Panc1 (cell line): ENCODE measurements at regions not wholly inside any gene's neighbourhood (a gene's known extent, or its start where the extent isn't known, plus 50 kb on each side); places are given as distances from the start of the nearest gene placed in this dataset.

ENCODE experiments used
- ATAC-seq: fragments of 200-7000 bp; cut with Tn5 transposase; 2 replicates; pipeline ENCODE4 v1.9.1; 2020; ENCODE audit warnings: mild to moderate bottlenecking, moderate library complexity
- BruUV-seq: library from RNA; stranded (reverse); fragments of 400-500 nt; replicated peaks from 2 replicates; lab custom pipeline; 2021; lab: Mats Ljungman, UMichigan
- CTCF ChIA-PET: fragments of 300-600 bp; sonication (Branson Sonifier 250); formaldehyde crosslinking; loops from one replicate; lab custom pipeline; 2022; ENCODE audit warnings: antibody characterized with exemption; lab: Charles Lee
- POLR2A ChIA-PET: fragments of 300-600 bp; sonication (Branson Sonifier 250); formaldehyde crosslinking; loops from one replicate; lab custom pipeline; 2022; ENCODE audit warnings: antibody characterized with exemption; lab: Charles Lee
- DNase-seq: peaks from one replicate; pipeline ENCODE4 v3.0.0-alpha.2; 2010; ENCODE audit warnings: low read depth, low spot score
- H3K27ac ChIP-seq: 2 replicates; pipeline ENCODE4 v1.5.1; 2011; ENCODE audit warnings: mild to moderate bottlenecking, low read length, inconsistent platforms
- H3K27me3 ChIP-seq: fragments of 200-500 bp; sonication (Bioruptor generic); 2 replicates; pipeline ENCODE4 v1.6.0; 2014; ENCODE audit warnings: low read length, inconsistent platforms; ENCODE audit not compliant: control insufficient read depth, insufficient read depth
- H3K36me3 ChIP-seq: fragments of 200-500 bp; sonication (Bioruptor generic); 2 replicates; pipeline ENCODE4 v1.5.1; 2014; ENCODE audit warnings: inconsistent platforms, mild to moderate bottlenecking, low read length, moderate library complexity; ENCODE audit not compliant: control insufficient read depth, insufficient read depth
- H3K4me1 ChIP-seq: 2 replicates; pipeline ENCODE4 v1.5.1; 2011; ENCODE audit warnings: inconsistent platforms, mild to moderate bottlenecking, low read length, moderate library complexity; ENCODE audit not compliant: control insufficient read depth, insufficient read depth
- H3K4me3 ChIP-seq, 2 experiments: 2 replicates each; pipeline ENCODE4 v1.5.1; 2011 to 2012; ENCODE audit warnings: low read depth in 2 of 2, low read length in 2 of 2, mild to moderate bottlenecking in 2 of 2, inconsistent platforms in 1 of 2, moderate library complexity in 1 of 2
- H3K9me3 ChIP-seq: fragments of 200-500 bp; sonication (Bioruptor generic); 2 replicates; pipeline ENCODE4 v1.5.1; 2014; ENCODE audit warnings: low read depth, mild to moderate bottlenecking, inconsistent platforms, low read length, moderate library complexity; ENCODE audit not compliant: control insufficient read depth, insufficient read depth
- CTCF ChIP-seq: fragments of 450-650 bp; IDR thresholded peaks from 2 replicates; pipeline ENCODE4 v1.5.1; 2017; ENCODE audit warnings: mild to moderate bottlenecking
- POLR2AphosphoS5 ChIP-seq: IDR thresholded peaks from 2 replicates; pipeline ENCODE4 v1.6.1; 2012; ENCODE audit warnings: mild to moderate bottlenecking, low read depth, low read length, moderate library complexity
- REST ChIP-seq, 2 experiments: IDR thresholded peaks; 2 replicates each; pipeline ENCODE4 v1.6.1; 2011 to 2012; ENCODE audit warnings: low read depth in 2 of 2, control low read depth in 1 of 2, low read length in 1 of 2, mild to moderate bottlenecking in 1 of 2, moderate library complexity in 1 of 2; ENCODE audit not compliant: insufficient read depth in 1 of 2
- SIN3A ChIP-seq: IDR thresholded peaks from 2 replicates; pipeline ENCODE4 v1.6.1; 2012; ENCODE audit warnings: low read depth, mild to moderate bottlenecking, low read length, moderate library complexity, borderline replicate concordance; ENCODE audit not compliant: insufficient read depth
- TCF7L2 ChIP-seq: IDR thresholded peaks from 2 replicates; pipeline ENCODE4 v1.6.1; 2011; ENCODE audit warnings: mild to moderate bottlenecking, low read depth, low read length, inconsistent platforms
- in situ Hi-C: cut with HindIII; loops from 2 replicates; pipeline ENCODE4 v1.10.0; 2016; ENCODE audit warnings: low sequenced_read_pairs, low pct_unique_long_range_greater_than_20kb
- intact Hi-C: fragments of 100-400 bp; cut with micrococcal nuclease; formaldehyde crosslinking; loops from one replicate; pipeline ENCODE4 v1.10.0; 2022; ENCODE audit not compliant: unreplicated experiment

GRCh38 chr22:22076361-22076760 is 93.8 kb upstream of the TOP3B start:
- H3K27me3 ChIP-seq, result no peaks in the 10 kb centered on the region
- in situ Hi-C loops, result no loop called here
- H3K9me3 ChIP-seq, result no peaks in the 10 kb centered on the region
- TF ChIP-seq SIN3A, result no peak
- no peak for TF ChIP-seq TCF7L2
- no peak for TF ChIP-seq REST (IDR thresholded peaks at IDR 0.05; ENCODE audit: insufficient read depth in 1 of 2, low read depth in 2 of 2, low read length in 1 of 2)
- TF ChIP-seq POLR2AphosphoS5, result no peak
- no peak for TF ChIP-seq CTCF
- BruUV-seq, result no TSS peak
- DNase-seq (no peak), ATAC-seq (no peak)
- ChIA-PET CTCF (no interaction called here), POLR2A (no interaction called here)
- H3K36me3 ChIP-seq, result no peaks in the 10 kb centered on the region
- H3K4me1 ChIP-seq, result no peaks in the 10 kb centered on the region
- no peak overlapping the region for H3K4me3 ChIP-seq
- no peak overlapping the region for H3K27ac ChIP-seq
- intact Hi-C loops, result no loop called here

- intact Hi-C loops, result no loop called here
- POLR2A ChIA-PET, result no interaction called here
- no peak for ATAC-seq
- H3K27me3 ChIP-seq, result no peaks in the 10 kb centered on the region
- in situ Hi-C loops, result no loop called here
- CTCF ChIA-PET, result no interaction called here
- no TSS peak for BruUV-seq
- H3K4me3 ChIP-seq, result no peak overlapping the region
- no peaks in the 10 kb centered on the region for H3K4me1 ChIP-seq
- H3K9me3 ChIP-seq, result no peaks in the 10 kb centered on the region
- H3K27ac ChIP-seq, result no peak overlapping the region
- no peak for DNase-seq
- TF ChIP-seq TCF7L2 (no peak), SIN3A (no peak), POLR2AphosphoS5 (no peak), REST (IDR thresholded peaks at IDR 0.05; ENCODE audit: insufficient read depth in 1 of 2, low read depth in 2 of 2, low read length in 1 of 2) (no peak), CTCF (no peak)
- H3K36me3 ChIP-seq, result no peaks in the 10 kb centered on the region
These were observed 93.0 kb upstream of the TOP3B start for GRCh38 chr22:22075382-22076163.
